Panc1 (cell line): ENCODE measurements at regions not wholly inside any gene's neighbourhood (a gene's known extent, or its start where the extent isn't known, plus 50 kb on each side); places are given as distances from the start of the nearest gene placed in this dataset.

Experiments
- ATAC-seq: fragments of 200-7000 bp; cut with Tn5 transposase; 2 replicates; pipeline ENCODE4 v1.9.1; 2020; ENCODE audit warnings: mild to moderate bottlenecking, moderate library complexity
- BruUV-seq: library from RNA; stranded (reverse); fragments of 400-500 nt; replicated peaks from 2 replicates; lab custom pipeline; 2021; lab: Mats Ljungman, UMichigan
- CTCF ChIA-PET: fragments of 300-600 bp; sonication (Branson Sonifier 250); formaldehyde crosslinking; loops from one replicate; lab custom pipeline; 2022; ENCODE audit warnings: antibody characterized with exemption; lab: Charles Lee
- POLR2A ChIA-PET: fragments of 300-600 bp; sonication (Branson Sonifier 250); formaldehyde crosslinking; loops from one replicate; lab custom pipeline; 2022; ENCODE audit warnings: antibody characterized with exemption; lab: Charles Lee
- DNase-seq: peaks from one replicate; pipeline ENCODE4 v3.0.0-alpha.2; 2010; ENCODE audit warnings: low read depth, low spot score
- H3K27ac ChIP-seq: 2 replicates; pipeline ENCODE4 v1.5.1; 2011; ENCODE audit warnings: mild to moderate bottlenecking, low read length, inconsistent platforms
- H3K27me3 ChIP-seq: fragments of 200-500 bp; sonication (Bioruptor generic); 2 replicates; pipeline ENCODE4 v1.6.0; 2014; ENCODE audit warnings: low read length, inconsistent platforms; ENCODE audit not compliant: control insufficient read depth, insufficient read depth
- H3K36me3 ChIP-seq: fragments of 200-500 bp; sonication (Bioruptor generic); 2 replicates; pipeline ENCODE4 v1.5.1; 2014; ENCODE audit warnings: inconsistent platforms, mild to moderate bottlenecking, low read length, moderate library complexity; ENCODE audit not compliant: control insufficient read depth, insufficient read depth
- H3K4me1 ChIP-seq: 2 replicates; pipeline ENCODE4 v1.5.1; 2011; ENCODE audit warnings: inconsistent platforms, mild to moderate bottlenecking, low read length, moderate library complexity; ENCODE audit not compliant: control insufficient read depth, insufficient read depth
- H3K4me3 ChIP-seq, 2 experiments: 2 replicates each; pipeline ENCODE4 v1.5.1; 2011 to 2012; ENCODE audit warnings: low read depth in 2 of 2, low read length in 2 of 2, mild to moderate bottlenecking in 2 of 2, inconsistent platforms in 1 of 2, moderate library complexity in 1 of 2
- H3K9me3 ChIP-seq: fragments of 200-500 bp; sonication (Bioruptor generic); 2 replicates; pipeline ENCODE4 v1.5.1; 2014; ENCODE audit warnings: low read depth, mild to moderate bottlenecking, inconsistent platforms, low read length, moderate library complexity; ENCODE audit not compliant: control insufficient read depth, insufficient read depth
- CTCF ChIP-seq: fragments of 450-650 bp; IDR thresholded peaks from 2 replicates; pipeline ENCODE4 v1.5.1; 2017; ENCODE audit warnings: mild to moderate bottlenecking
- POLR2AphosphoS5 ChIP-seq: IDR thresholded peaks from 2 replicates; pipeline ENCODE4 v1.6.1; 2012; ENCODE audit warnings: mild to moderate bottlenecking, low read depth, low read length, moderate library complexity
- REST ChIP-seq, 2 experiments: IDR thresholded peaks; 2 replicates each; pipeline ENCODE4 v1.6.1; 2011 to 2012; ENCODE audit warnings: low read depth in 2 of 2, control low read depth in 1 of 2, low read length in 1 of 2, mild to moderate bottlenecking in 1 of 2, moderate library complexity in 1 of 2; ENCODE audit not compliant: insufficient read depth in 1 of 2
- SIN3A ChIP-seq: IDR thresholded peaks from 2 replicates; pipeline ENCODE4 v1.6.1; 2012; ENCODE audit warnings: low read depth, mild to moderate bottlenecking, low read length, moderate library complexity, borderline replicate concordance; ENCODE audit not compliant: insufficient read depth
- TCF7L2 ChIP-seq: IDR thresholded peaks from 2 replicates; pipeline ENCODE4 v1.6.1; 2011; ENCODE audit warnings: mild to moderate bottlenecking, low read depth, low read length, inconsistent platforms
- in situ Hi-C: cut with HindIII; loops from 2 replicates; pipeline ENCODE4 v1.10.0; 2016; ENCODE audit warnings: low sequenced_read_pairs, low pct_unique_long_range_greater_than_20kb
- intact Hi-C: fragments of 100-400 bp; cut with micrococcal nuclease; formaldehyde crosslinking; loops from one replicate; pipeline ENCODE4 v1.10.0; 2022; ENCODE audit not compliant: unreplicated experiment

- Histone ChIP-seq H3K27me3 (0 out of 2 replicates have a peak, but pooled peaks cover 2% of the 10 kb centered on the region), H3K36me3 (no peaks in the 10 kb centered on the region), H3K9me3 (no peaks in the 10 kb centered on the region), H3K27ac (no peak overlapping the region), H3K4me1 (no peaks in the 10 kb centered on the region), H3K4me3 (no peak overlapping the region)
- TF ChIP-seq SIN3A (no peak), POLR2AphosphoS5 (no peak), CTCF (no peak), TCF7L2 (no peak), REST (IDR thresholded peaks at IDR 0.05; ENCODE audit: insufficient read depth in 1 of 2, low read depth in 2 of 2, low read length in 1 of 2) (no peak)
- no peak for ATAC-seq
- ChIA-PET CTCF (no interaction called here), POLR2A (no interaction called here)
- DNase-seq, result no peak
- in situ Hi-C loops (no loop called here), intact Hi-C loops (no loop called here)
- no TSS peak for BruUV-seq
These were observed 177.2 kb downstream of the GPAM start for GRCh38 chr10:112006407-112006806.

GRCh38 chr10:112006831-112007230 lies 176.7 kb downstream of the GPAM start:
- ChIA-PET POLR2A (no interaction called here), CTCF (no interaction called here)
- in situ Hi-C loops, result no loop called here
- Histone ChIP-seq H3K27ac (no peak overlapping the region), H3K27me3 (0 out of 2 replicates have a peak, but pooled peaks cover 2% of the 10 kb centered on the region), H3K4me3 (no peak overlapping the region), H3K36me3 (no peaks in the 10 kb centered on the region), H3K4me1 (no peaks in the 10 kb centered on the region), H3K9me3 (no peaks in the 10 kb centered on the region)
- DNase-seq (no peak), ATAC-seq (no peak)
- TF ChIP-seq POLR2AphosphoS5, result no peak
- no peak for TF ChIP-seq REST (IDR thresholded peaks at IDR 0.05; ENCODE audit: insufficient read depth in 1 of 2, low read depth in 2 of 2, low read length in 1 of 2)
- TF ChIP-seq CTCF, result no peak
- no peak for TF ChIP-seq TCF7L2
- TF ChIP-seq SIN3A, result no peak
- no TSS peak for BruUV-seq
- intact Hi-C loops, result no loop called here
